Neuronal stem cell (in vitro differentiated cells): ENCODE measurements at regions not wholly inside any gene's neighbourhood (a gene's known extent, or its start where the extent isn't known, plus 50 kb on each side); places are given as distances from the start of the nearest gene placed in this dataset.
A peak's percentile ranks its signal among the peaks of the same experiment; 100 is the strongest.

Source experiments
- DNase-seq: peaks from one replicate; pipeline ENCODE4 v3.0.0-alpha.2; 2013; ENCODE audit warnings: low spot score
- H2AFZ ChIP-seq: one replicate; pipeline ENCODE4 v1.6.1; 2013; ENCODE audit warnings: mild to moderate bottlenecking, low read length, inconsistent platforms
- H2AK5ac ChIP-seq: 2 replicates; pipeline ENCODE4 v1.6.1; 2013; ENCODE audit warnings: low read depth, mild to moderate bottlenecking, inconsistent platforms, low read length, moderate library complexity, mixed read lengths
- H2BK120ac ChIP-seq: 2 replicates; pipeline ENCODE4 v1.6.1; 2013; ENCODE audit warnings: low read depth, mild to moderate bottlenecking, inconsistent platforms, low read length, moderate library complexity, mixed read lengths
- H2BK12ac ChIP-seq: one replicate; pipeline ENCODE4 v1.6.1; 2013; ENCODE audit warnings: low read length, inconsistent platforms
- H2BK15ac ChIP-seq: 2 replicates; pipeline ENCODE4 v1.6.1; 2013; ENCODE audit warnings: mild to moderate bottlenecking, low read length, inconsistent platforms, mixed read lengths
- H2BK5ac ChIP-seq: one replicate; pipeline ENCODE4 v1.6.1; 2013; ENCODE audit warnings: inconsistent platforms, mild to moderate bottlenecking, low read length, moderate library complexity
- H3K14ac ChIP-seq: one replicate; pipeline ENCODE4 v1.6.1; 2013; ENCODE audit warnings: low read length, inconsistent platforms
- H3K18ac ChIP-seq: 2 replicates; pipeline ENCODE4 v1.6.1; 2013; ENCODE audit warnings: low read length, inconsistent platforms
- H3K23ac ChIP-seq: 2 replicates; pipeline ENCODE4 v1.6.1; 2013; ENCODE audit warnings: low read depth, mild to moderate bottlenecking, mixed read lengths, low read length, inconsistent platforms; ENCODE audit not compliant: poor library complexity
- H3K27ac ChIP-seq: replicated peaks from 3 replicates; pipeline ENCODE4 v1.5.1; 2013; ENCODE audit warnings: low read length, inconsistent platforms
- H3K27me3 ChIP-seq, 3 experiments: 2 replicates each; pipeline ENCODE4 v1.6.1; 2013; ENCODE audit warnings: low read length in 3 of 3, mild to moderate bottlenecking in 2 of 3, inconsistent platforms in 1 of 3, low read depth in 1 of 3, mixed read lengths in 1 of 3, moderate library complexity in 1 of 3; ENCODE audit not compliant: control insufficient read depth in 3 of 3, insufficient read depth in 3 of 3
- H3K36me3 ChIP-seq, 2 donors: replicated peaks in 1 of 2; 2 replicates each; pipeline ENCODE4 v1.6.1; 2013; ENCODE audit warnings: low read length in 2 of 2; ENCODE audit not compliant: control insufficient read depth in 2 of 2, insufficient read depth in 2 of 2
- H3K4ac ChIP-seq: 2 replicates; pipeline ENCODE4 v1.6.1; 2013; ENCODE audit warnings: inconsistent platforms, mild to moderate bottlenecking, low read length, moderate library complexity
- H3K4me1 ChIP-seq, 2 donors: 1 replicate in 1 of 2; 2 replicates in 1 of 2; pipeline ENCODE4 v1.6.1; 2013; ENCODE audit warnings: low read length in 2 of 2, low read depth in 1 of 2; ENCODE audit not compliant: control insufficient read depth in 2 of 2, insufficient read depth in 1 of 2
- H3K4me2 ChIP-seq: one replicate; pipeline ENCODE4 v1.6.1; 2013; ENCODE audit warnings: mild to moderate bottlenecking, low read length, inconsistent platforms; ENCODE audit not compliant: insufficient read depth, poor library complexity, severe bottlenecking
- H3K4me3 ChIP-seq, 2 donors: 2 replicates each; pipeline ENCODE4 v1.5.1; 2013; ENCODE audit warnings: low read length in 2 of 2, mild to moderate bottlenecking in 2 of 2, inconsistent platforms in 1 of 2, moderate library complexity in 1 of 2
- H3K79me1 ChIP-seq: one replicate; pipeline ENCODE4 v1.6.1; 2013; ENCODE audit warnings: low read depth, mild to moderate bottlenecking, inconsistent platforms, low read length, moderate library complexity
- H3K9ac ChIP-seq: one replicate; pipeline ENCODE4 v1.6.1; 2013; ENCODE audit warnings: mild to moderate bottlenecking, low read depth, low read length, inconsistent platforms; ENCODE audit not compliant: poor library complexity
- H3K9me3 ChIP-seq, 2 donors: replicated peaks in 1 of 2; 2 replicates each; pipeline versions ENCODE3 to v1.6.1; 2013; ENCODE audit warnings: low read length in 2 of 2, mild to moderate bottlenecking in 2 of 2, inconsistent platforms in 1 of 2, low read depth in 1 of 2, mixed read lengths in 1 of 2, moderate library complexity in 1 of 2; ENCODE audit not compliant: control insufficient read depth in 2 of 2, insufficient read depth in 1 of 2
- H4K8ac ChIP-seq: one replicate; pipeline ENCODE4 v1.6.1; 2013; ENCODE audit warnings: low read depth, mild to moderate bottlenecking, inconsistent platforms, low read length, moderate library complexity
- H4K91ac ChIP-seq: one replicate; pipeline ENCODE4 v1.6.1; 2013; ENCODE audit warnings: low read length, low read depth, mild to moderate bottlenecking, inconsistent platforms; ENCODE audit not compliant: poor library complexity
- WGBS, 2 donors: extraction: QIAGEN DNeasy Blood & Tissue Kit; methylation state at CpG; one replicate each; pipeline ENCODE4 v1.1.7; 2013; ENCODE audit warnings: missing lambda C conversion rate in 2 of 2, mixed read lengths in 1 of 2; ENCODE audit not compliant: insufficient read length in 2 of 2, insufficient replicate concordance in 1 of 2; ENCODE audit errors: extremely low coverage in 2 of 2; 5-methylcytosine and 5-hydroxymethylcytosine counted together

- Histone ChIP-seq H3K4me3 (no peak overlapping the region), H2BK12ac (no peak overlapping the region), H4K91ac (no peak overlapping the region), H3K4me2 (no peak overlapping the region), H2AK5ac (no peak overlapping the region), H3K36me3 (no peaks in the 10 kb centered on the region), H3K27me3 (no peaks in the 10 kb centered on the region), H3K4me1 (no peaks in the 10 kb centered on the region), H3K9me3 (no peaks in the 10 kb centered on the region), H2BK5ac (no peak overlapping the region), H4K8ac (no peak overlapping the region), H3K23ac (no peak overlapping the region), H2BK15ac (no peak overlapping the region), H3K4ac (no peak overlapping the region), H2AFZ (no peak overlapping the region), H3K18ac (no peak overlapping the region), H3K27ac (no peak overlapping the region), H2BK120ac (no peak overlapping the region), H3K9ac (no peak overlapping the region), H3K79me1 (no peaks in the 10 kb centered on the region), H3K14ac (no peak overlapping the region)
- WGBS, 2 donors, result no CpG with 5 or more reads among the region's 5 CpGs
- DNase-seq, result no peak
These were observed 92.7 kb downstream of the TENT5C start for GRCh38 chr1:117698398-117699160.

- no peak overlapping the region for H3K4me3 ChIP-seq
- no peak overlapping the region for H4K8ac ChIP-seq
- DNase-seq, result no peak
- no peak overlapping the region for H3K14ac ChIP-seq
- no peak overlapping the region for H2AK5ac ChIP-seq
- no peak overlapping the region for H2BK15ac ChIP-seq
- no peak overlapping the region for H4K91ac ChIP-seq
- no peak overlapping the region for H2AFZ ChIP-seq
- no peak overlapping the region for H3K18ac ChIP-seq
- H3K4me2 ChIP-seq, result no peak overlapping the region
- no peak overlapping the region for H3K27ac ChIP-seq
- no peak overlapping the region for H3K9ac ChIP-seq
- no peak overlapping the region for H2BK12ac ChIP-seq
- H2BK5ac ChIP-seq, result no peak overlapping the region
- H3K27me3 ChIP-seq, result no peaks in the 10 kb centered on the region
- no peaks in the 10 kb centered on the region for H3K79me1 ChIP-seq
- no peaks in the 10 kb centered on the region for H3K9me3 ChIP-seq
- no peaks in the 10 kb centered on the region for H3K4me1 ChIP-seq
- H3K36me3 ChIP-seq, result no peaks in the 10 kb centered on the region
- H3K4ac ChIP-seq, result no peak overlapping the region
- no peak overlapping the region for H2BK120ac ChIP-seq
- no peak overlapping the region for H3K23ac ChIP-seq
These were observed 94.1 kb downstream of the TENT5C start for GRCh38 chr1:117699953-117700352.

GRCh38 chr1:117702654-117703053 is 96.8 kb downstream of the TENT5C start:
- no peak for DNase-seq
- Histone ChIP-seq H3K27ac (no peak overlapping the region), H4K8ac (no peak overlapping the region), H2BK5ac (no peak overlapping the region), H3K4me2 (no peak overlapping the region), H3K9ac (no peak overlapping the region), H3K14ac (no peak overlapping the region), H3K18ac (no peak overlapping the region), H3K4ac (no peak overlapping the region), H3K36me3 (no peaks in the 10 kb centered on the region), H2BK15ac (no peak overlapping the region), H2AK5ac (no peak overlapping the region), H2BK120ac (no peak overlapping the region), H3K4me3 (peak overlapping the region in 1 of 2 donors; percentile 25), H3K23ac (no peak overlapping the region), H2AFZ (no peak overlapping the region), H2BK12ac (no peak overlapping the region), H3K9me3 (no peaks in the 10 kb centered on the region), H3K27me3 (no peaks in the 10 kb centered on the region), H3K4me1 (no peaks in the 10 kb centered on the region), H3K79me1 (no peaks in the 10 kb centered on the region), H4K91ac (no peak overlapping the region)
- no CpG with 5 or more reads among the region's 3 CpGs for WGBS, 2 donors

- no peak overlapping the region for H2AFZ ChIP-seq
- no peak overlapping the region for H3K23ac ChIP-seq
- H4K8ac ChIP-seq, result no peak overlapping the region
- no peak overlapping the region for H3K18ac ChIP-seq
- no peaks in the 10 kb centered on the region for H3K9me3 ChIP-seq
- no peak overlapping the region for H3K27ac ChIP-seq
- no peaks in the 10 kb centered on the region for H3K36me3 ChIP-seq
- H2BK120ac ChIP-seq, result no peak overlapping the region
- peaks cover 0 to 6% of the 10 kb centered on the region in 2 donors for H3K4me1 ChIP-seq
- H3K4ac ChIP-seq, result no peak overlapping the region
- H3K4me3 ChIP-seq, result no peak overlapping the region
- H3K27me3 ChIP-seq, result no peaks in the 10 kb centered on the region
- no peak overlapping the region for H2BK5ac ChIP-seq
- H2BK15ac ChIP-seq, result no peak overlapping the region
- no peak overlapping the region for H4K91ac ChIP-seq
- H3K4me2 ChIP-seq, result no peak overlapping the region
- DNase-seq, result no peak
- no peak overlapping the region for H2BK12ac ChIP-seq
- no peak overlapping the region for H3K9ac ChIP-seq
- no peak overlapping the region for H2AK5ac ChIP-seq
- no peaks in the 10 kb centered on the region for H3K79me1 ChIP-seq
- H3K14ac ChIP-seq, result no peak overlapping the region
These were observed 101.5 kb downstream of the TENT5C start for GRCh38 chr1:117707371-117707770.
